Dedifferentiated amniotic fluid mesenchymal stem cell (primary cell): ENCODE measurements at regions not wholly inside any gene's neighbourhood (a gene's known extent, or its start where the extent isn't known, plus 50 kb on each side); places are given as distances from the start of the nearest gene placed in this dataset.

Source experiments
- DNase-seq: peaks from one replicate; pipeline ENCODE4 v3.0.0-alpha.2; 2016; ENCODE audit errors: extremely low spot score

DNA sequence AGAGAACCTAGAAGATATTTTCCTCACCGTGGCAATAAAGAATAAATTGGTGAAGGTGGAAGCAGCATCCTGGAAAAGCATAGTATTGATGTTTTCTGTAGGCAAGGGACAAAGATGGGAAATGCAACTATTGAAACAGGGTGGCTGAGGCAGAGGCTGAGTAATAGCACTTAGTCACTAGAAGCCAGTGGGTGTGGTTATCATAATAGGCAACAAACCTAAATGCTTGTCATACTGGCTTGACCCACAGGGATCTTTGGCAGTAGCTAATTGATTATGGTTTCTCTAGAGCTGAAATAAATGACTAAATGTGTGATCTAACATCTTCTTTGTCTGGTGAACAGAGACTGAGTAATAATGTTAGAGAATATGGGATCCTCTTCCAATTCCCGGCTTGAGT, 353.6 kb upstream of the RPS6KA3 start:
- no peak for DNase-seq

DNA sequence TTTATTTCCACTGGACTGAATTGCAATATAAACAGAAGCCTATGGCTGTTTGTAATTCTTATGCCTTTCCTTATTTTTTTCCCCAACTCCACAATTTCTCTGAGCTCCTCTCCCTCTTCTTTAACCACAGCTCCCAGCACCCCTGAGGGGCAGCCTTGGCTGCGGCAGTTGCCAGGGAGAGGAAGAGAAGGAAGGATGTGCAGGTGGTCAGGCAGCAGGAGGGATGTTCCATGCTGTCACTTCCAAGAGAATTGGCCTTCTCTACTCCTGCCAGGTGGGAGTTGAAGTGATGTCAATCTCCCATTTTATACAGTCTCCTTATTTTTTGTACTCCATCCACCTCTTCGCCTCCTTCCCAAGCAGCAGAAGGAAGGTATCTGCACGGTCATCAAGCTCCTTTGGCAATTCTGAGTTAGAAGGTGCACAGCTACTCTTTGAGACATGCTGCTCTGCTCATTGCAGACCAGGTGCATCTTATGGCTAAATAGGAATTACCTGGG, 343.3 kb upstream of the RPS6KA3 start:
- DNase-seq, result no peak

DNA sequence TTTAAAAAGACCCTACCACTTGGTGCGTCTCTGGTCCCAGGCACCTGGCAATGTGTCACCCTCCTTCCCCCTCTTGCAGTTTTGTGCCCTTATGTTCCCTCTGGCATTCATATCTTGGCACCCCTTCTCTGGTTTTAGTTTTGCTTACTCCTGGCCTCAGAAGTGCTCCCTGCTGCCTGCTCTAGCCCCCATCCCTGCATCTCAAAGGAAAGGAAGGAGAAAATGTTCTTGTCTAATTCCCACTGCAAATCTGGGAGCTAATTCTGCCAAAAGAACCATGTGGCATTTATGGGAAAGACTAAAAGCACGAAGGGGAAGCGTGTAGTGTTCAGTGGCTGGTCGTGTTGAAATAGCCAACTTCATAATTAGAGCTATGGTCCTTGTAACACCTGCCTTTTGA, 340.1 kb upstream of the RPS6KA3 start:
- DNase-seq, result no peak

DNA sequence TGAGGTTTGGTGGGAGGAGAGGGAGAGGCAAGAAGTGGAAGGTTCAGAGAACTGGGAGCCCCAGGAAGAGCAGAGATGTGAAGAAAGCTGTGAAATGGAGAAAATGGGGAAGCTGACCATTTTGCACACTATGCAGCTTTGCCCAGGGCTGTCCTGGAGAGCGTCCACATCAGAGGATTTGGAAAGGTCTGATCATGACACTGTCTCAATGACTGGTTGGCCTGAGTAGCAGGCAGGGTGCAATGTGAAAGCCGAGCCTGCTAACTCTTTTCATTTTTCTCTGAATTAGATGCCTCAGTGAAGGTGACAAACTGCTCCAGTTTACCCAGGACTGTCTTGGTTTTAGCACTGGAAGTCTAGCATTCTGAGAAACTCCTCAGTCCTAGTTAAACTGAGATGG, 330.1 kb upstream of the RPS6KA3 start:
- no peak for DNase-seq

DNA sequence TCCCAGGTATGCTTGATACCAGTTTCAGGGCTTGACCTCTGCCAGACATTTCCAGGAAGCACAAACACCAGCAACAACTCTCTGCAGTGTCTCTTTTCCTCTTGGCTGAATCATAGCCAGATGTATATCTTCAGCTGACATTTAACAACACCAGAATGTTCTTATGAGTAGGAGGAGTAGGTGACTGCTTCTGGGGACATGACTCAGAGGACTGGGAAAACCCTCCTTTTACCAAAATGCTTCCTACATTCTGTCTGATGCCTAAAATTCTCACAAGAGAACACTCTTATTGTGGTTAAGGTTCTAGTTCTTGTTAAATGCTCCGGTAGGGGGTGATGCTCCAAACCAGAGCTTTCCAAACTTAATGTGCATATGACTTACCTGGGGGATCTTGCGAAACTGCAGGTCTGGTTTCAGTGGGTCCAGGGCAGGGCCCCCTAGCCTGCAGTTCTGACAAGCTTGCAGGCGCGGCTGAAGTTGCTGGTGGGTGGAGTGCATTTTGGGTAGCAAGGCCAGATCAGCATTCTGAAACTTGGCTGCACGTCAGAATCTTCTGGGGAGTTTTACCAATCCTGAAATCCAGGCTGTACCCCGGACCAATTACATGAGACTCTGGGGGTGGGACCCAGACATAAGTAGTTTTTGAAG, 329.3 kb upstream of the RPS6KA3 start:
- DNase-seq, result no peak

DNA sequence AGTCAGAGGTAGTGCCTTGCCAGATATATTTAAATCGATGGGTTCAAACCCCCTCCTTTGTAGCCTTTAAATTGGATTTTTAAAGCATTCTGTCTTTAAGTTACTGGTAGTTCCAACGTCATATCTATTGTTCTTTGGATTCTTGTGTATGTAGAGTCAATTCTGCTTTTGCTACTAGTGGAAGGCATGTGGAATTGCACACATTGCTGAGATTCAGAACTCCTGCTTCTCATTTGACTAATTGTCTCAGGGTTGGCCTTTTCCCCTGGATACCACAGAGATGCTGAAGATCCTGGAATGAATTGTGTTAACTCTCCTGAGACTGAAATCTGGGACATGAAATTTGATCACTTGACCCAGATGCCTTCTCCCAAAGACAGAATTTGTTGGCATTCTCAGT, 328.3 kb upstream of the RPS6KA3 start:
- no peak for DNase-seq

DNA sequence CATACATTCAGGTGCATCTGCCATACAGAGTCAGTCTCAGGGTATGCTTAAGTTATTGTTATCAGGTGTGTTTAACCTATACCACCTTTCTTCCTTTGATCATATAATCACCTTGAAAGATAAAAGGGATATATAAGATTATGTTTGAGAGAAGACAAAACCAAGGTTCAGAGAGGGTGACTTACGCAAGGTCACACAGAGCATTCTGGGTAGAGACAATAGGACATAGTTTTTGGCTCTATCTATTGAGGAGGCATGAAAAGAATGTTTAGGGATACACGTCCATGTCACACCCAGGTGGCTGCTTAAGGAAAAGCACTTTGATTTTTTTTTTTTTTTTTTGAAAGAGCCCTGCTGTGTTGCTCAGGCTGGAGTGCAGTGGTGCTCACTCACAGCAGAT, 327.1 kb upstream of the RPS6KA3 start:
- DNase-seq, result no peak

DNA sequence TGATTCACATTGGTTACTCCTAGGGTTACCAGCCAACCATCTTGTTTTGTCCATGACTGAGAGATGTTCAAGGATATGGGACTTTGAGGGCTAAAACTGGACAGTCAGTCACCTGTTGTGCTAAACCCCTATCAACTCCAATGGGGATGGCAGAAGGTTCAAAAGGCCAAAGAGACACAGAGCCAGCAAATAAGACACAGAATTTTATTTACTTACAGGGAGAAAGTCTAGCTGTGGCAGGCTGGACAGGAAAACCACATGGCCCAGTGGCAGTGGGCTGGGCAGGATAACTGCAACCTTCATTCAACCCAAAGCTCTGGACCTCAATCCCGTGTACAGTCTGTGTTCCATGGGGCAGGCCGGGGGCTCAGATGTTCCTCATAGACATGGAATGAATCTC, 326.7 kb upstream of the RPS6KA3 start:
- no peak for DNase-seq

DNA sequence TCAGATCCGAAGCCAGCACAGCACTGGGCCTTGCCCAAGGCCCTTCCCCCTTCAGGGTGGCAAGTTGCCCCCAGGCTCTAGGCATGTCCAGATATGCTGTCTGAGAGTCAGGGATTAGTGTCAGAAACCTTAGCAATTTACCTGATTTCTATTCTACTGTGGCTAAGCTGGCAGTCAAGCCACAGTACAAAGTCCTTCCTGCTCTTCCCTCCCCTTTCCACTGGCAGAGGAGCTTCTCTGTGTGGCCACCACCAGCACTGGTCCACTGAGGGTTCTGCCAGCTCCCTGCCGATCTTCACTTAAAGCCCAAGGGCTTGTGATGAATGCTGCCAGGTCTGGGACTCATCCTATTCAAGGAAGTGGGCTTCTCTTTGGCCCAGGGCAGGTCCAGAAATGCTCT, 324.5 kb upstream of the RPS6KA3 start:
- no peak for DNase-seq

DNA sequence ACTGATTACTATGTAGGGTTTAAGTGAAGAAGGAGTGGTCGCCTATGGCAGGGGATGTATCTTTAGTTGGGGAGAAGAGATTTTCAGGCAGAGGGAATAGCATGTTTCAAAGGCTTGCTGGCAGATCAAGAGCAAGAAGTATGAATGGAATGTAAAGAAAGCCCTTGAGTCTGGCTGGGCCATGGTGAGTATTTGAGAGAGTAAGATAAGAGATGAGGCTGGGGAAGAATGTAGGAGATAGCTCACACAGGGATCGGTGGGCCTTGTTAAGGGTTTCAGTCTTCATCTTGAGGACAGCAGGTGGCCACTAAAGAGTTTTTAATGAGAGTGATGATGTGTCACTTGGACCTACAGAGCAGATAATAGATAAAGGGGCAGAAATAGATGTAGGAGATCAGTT, 319.1 kb upstream of the RPS6KA3 start:
- DNase-seq, result no peak

DNA sequence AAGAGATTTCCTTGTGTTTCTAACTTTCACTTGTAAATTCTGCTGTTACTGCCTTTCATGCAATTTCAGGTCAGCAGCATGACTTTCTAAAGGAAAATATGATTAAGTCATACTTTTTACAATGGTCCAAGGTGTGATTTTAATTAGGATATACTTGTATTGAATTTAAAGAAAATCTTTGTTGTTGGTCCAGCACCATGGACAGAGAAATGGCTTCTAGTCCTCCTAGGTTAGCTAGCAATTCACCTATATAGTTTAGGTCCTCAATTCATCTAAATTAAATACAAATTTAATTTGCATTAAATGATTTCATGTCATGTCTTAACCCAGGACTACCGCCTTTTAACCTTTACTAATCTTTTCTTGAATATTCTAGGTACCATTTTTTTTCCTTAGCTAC, 304.9 kb upstream of the RPS6KA3 start:
- DNase-seq, result no peak

DNA sequence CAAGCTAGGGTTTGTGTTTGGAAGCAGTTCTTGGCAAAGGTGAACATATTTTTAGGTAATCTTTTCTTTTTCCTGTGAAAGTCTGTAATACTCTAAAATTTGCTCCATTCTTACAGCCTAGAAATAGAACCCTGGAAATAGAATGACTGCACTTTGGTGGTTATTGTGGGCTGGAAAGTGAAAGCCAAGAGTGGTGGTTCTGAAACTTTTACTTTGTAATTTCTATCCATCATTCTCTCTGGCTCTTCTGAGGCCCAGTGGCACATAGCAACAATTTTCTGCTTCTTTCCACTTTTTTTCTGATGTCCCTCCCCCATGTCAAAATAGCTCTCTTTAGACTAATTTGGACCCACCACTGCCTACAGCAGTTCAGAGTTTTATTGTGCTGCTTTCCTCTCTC, 300.4 kb upstream of the RPS6KA3 start:
- DNase-seq, result no peak

DNA sequence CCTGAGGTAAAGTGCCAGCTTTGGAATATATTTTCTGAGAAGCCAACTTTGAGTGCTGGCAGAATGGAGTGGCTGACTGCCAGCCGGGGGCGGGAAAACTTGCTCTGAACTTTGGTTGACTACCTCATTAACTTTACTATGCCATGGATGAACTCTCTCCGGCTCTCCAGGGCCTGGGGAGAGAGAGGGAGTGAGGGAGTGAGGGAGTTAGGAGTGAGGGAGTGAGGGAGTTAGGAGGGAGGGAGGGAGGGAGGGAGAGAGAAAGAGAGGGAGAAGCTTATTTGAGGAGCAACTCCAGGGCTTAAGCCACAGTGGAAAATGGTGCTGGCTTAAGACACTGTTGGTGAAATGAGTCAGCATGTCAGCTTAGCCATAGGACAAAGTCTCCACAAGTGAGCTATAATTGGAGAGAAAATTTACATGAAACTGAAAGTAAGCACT, 280.9 kb upstream of the RPS6KA3 start:
- DNase-seq, result peak; percentile 48

DNA sequence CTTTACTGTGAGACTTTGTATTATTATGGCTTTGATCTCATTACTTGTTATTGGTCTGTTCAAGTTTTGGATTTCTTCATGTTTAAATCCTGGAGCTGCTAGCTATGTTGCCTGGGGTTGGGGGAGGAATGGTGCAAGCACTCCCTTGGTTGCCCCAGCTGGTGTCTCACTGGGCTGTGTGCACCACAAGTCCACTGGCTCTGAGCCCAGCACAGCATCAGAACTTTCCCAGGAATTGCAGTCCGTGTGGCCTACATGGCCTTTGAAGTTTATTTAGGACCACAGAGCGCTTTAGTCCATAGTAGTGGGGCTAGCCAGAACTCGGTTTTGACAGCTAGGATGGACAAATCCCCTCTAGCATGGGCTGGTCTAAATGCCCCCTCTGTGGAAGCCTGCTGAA, 278.8 kb upstream of the RPS6KA3 start:
- no peak for DNase-seq

DNA sequence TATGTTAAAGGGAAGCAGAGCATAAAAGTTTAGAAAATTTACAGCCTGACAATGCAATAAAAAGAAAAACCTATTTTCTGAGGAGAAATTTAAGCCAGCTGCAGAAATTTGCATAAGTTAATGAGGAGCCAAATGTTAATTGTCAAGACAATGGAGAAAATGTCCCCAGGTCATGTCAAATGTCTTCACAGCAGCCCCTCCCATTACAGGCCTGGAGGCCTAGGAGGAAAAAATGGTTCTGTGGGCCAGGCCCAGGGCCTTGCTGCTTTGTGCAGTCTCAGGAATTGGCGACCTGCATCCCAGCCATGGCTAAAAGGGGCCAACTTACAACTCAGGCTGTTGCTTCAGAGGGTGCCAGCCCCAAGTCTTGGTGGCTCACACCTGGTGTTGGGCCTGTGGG, 275.4 kb upstream of the RPS6KA3 start:
- DNase-seq, result no peak

DNA sequence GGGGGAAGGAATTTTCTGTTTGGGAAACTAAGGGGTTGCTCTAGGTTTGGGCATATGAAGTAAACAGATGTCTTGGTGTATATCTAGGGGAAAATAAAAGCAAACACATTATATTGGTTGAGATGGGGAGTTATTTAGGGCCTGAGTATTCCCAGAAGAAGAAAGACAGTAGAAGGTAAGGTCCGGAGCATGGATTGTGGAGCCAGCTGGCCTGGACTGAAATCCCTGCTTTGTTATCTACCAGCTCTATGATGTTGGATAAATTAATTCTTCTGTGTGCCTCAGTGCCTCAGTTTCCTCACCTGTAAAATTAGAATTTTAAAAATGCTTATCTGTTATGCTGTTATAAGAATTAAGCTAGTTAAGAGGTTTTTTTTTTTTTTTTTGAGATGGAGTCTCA, 272.3 kb upstream of the RPS6KA3 start:
- no peak for DNase-seq

DNA sequence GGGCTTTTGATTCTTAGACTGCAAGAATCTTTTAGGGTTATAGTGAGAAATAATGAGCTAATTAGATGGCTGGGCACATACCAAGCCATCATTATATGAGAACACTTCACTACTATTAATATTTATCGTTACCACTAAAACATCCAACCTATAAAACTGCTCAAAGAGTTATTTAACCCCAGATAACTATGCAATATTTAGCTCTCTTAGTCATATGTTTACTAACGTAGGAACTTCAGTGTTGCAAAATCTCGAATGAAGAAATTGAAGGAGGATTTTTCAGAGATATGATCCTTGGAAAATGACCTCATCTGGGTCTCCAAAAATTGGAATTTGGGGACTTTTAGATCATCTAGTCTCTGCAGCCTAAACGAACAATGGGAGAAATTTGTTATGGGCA, 265.0 kb upstream of the RPS6KA3 start:
- DNase-seq, result no peak

DNA sequence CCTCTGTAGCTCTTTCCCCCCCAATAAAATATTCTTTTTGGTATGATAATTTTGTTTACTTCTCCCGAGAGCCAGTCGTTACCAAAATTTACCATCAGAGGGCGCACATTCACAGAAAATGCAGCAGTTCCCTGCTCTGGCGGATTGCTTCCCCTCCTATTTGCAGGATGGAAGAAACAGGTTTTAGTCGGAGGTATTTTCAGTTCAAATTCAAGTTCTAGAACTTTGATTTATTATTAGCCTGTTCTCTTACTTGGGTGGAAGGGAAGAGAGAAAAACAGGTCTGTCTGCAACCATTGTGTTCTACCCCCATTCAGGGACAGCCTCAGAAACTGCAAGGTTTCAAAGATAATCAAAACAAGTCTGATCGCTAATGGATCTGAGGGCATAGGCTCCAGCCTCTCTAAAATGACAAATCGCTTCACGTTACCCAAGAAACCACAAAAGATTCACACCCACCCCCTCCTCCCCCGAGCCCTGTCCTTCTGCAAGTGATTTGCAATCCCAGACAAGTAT, 263.8 kb upstream of the RPS6KA3 start:
- DNase-seq, result peak; percentile 63

DNA sequence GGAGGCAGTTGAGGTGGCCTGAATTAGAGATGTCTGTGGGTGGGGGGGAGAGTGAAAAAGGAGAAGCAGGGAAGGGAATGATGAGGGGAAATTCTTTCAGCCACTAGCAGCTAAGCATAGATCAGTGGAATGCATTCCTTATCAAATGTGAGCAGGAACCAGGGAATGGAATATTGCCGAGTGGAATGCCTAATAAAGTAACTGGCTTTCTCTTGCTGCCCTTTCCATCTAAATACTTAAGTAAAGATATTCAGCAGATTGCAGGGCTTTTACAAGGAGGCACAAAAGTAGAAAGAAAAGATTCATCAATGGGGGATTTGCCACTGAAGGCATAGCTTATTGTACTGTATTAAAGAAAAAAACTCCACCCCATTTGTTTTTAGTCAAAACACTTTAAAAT, 263.0 kb upstream of the RPS6KA3 start:
- DNase-seq, result no peak

DNA sequence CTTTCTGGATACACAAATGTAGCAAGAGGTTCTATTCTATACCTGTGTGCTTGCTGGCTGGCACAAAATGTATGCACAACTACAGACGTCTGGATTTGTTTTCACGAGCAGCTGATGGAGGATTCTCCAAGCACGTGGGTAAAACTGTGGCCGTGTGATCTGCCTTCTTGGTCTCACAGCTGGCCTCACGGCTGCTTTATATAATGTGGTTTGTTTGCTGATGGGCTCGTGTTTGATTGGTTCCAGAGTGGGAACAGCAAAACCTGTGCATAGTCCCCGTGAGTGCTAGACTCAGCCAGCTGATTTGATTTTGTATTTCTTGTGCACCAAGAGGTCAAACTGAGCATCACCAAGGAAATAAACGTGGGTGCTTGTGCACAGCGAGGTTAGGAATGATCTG, 262.6 kb upstream of the RPS6KA3 start:
- no peak for DNase-seq

DNA sequence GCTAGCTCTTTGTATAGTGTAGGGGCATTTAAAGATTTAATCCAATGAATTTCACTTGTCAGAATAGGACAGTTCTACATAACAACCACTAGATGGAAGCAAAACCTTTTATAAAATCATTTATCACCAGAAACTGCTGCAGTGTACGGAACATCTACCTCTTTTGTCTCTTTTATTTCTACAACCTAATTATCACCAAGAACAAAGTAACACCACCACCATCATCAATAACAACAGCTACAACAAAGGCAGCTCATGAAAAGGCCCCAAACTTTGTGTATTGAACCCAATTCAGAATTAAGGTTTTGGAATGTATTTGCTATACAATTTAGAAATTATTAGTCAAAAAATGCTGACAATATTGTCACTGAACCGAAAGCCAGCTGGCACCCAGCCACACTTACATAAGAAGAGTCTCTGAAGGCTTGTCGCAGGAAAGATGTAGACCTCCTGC, 260.9 kb upstream of the RPS6KA3 start:
- no peak for DNase-seq

DNA sequence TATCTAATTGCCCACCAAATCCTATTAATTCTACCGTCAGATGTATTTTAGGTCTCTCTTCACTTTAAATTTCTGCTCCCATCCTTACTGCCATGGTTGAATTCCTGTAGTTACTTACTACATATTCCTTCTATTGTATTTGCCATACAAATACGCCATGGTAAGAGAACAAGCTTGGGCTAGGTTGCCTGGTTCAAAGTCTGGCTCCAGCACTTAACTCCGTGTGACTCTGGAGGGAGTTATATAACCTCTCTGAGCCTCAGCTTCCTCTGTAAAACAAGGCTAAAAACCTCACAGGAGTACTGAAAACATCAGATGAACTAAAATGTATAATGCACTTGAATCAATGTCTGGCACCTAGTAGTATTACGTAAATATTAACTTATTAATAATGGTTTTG, 260.3 kb upstream of the RPS6KA3 start:
- DNase-seq, result no peak

DNA sequence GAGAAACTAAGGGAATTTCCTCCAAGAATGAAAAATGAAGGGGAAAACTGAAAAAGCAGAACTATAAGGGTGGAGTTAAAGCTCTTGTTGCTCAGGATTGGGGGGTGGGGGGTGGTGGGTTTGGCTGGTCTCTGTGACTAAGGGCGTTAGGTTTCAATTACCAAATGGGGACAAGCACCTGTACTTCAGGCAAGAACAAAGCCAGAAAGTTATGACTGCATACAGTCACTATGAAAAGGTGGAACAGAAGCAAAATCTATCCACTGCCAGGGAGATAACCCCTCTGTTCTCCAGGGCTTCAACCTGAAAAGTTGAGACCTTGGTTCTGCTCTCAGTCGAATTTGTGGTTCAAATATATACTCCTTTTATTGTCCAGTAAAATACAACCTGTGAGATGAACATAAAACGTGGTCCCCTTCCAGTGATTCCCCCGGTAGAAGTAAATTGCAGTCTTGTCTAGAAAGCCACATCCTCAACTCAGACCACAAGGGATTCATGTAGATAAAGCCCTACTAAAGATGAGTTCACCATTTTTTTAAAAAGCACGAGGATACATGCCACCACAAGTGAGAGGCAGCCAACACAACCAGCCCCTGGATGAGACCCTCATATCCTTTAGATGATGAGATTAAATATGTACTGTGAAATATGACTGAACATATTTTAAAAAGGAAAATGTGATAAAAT, 257.1 kb upstream of the RPS6KA3 start:
- DNase-seq, result no peak
